K562 (cell line): ENCODE measurements at regions not wholly inside any gene's neighbourhood (a gene's known extent, or its start where the extent isn't known, plus 50 kb on each side); places are given as distances from the start of the nearest gene placed in this dataset.

Experiments used
- EGR1 ChIP-seq: fragments of 450-650 bp; conservative IDR thresholded peaks from 2 replicates; pipeline ENCODE4 v1.6.1; 2017; ENCODE audit warnings: mild to moderate bottlenecking
- FOS ChIP-seq: IDR thresholded peaks from 3 replicates; pipeline ENCODE4 v1.6.1; 2011; ENCODE audit not compliant: insufficient read length; ENCODE audit errors: extremely low read depth
- HEY1 ChIP-seq: fragments of 250-450 bp; sonication (Bioruptor Pico); IDR thresholded peaks from 2 replicates; pipeline ENCODE4 v1.5.0; 2020; ENCODE audit warnings: mild to moderate bottlenecking, moderate library complexity, borderline replicate concordance
- MCM5 ChIP-seq: fragments of 450-650 bp; IDR thresholded peaks from 2 replicates; pipeline ENCODE4 v1.6.1; 2016; ENCODE audit warnings: low read depth
- NCOA4 ChIP-seq: fragments of 450-650 bp; IDR thresholded peaks from 2 replicates; pipeline ENCODE4 v1.6.1; 2018; ENCODE audit warnings: mild to moderate bottlenecking; ENCODE audit not compliant: partially characterized antibody
- NFYB ChIP-seq: IDR thresholded peaks from 2 replicates; pipeline ENCODE4 v1.6.1; 2011; ENCODE audit warnings: mild to moderate bottlenecking, moderate library complexity; ENCODE audit not compliant: insufficient read length; ENCODE audit errors: extremely low read depth
- NR4A1 ChIP-seq, 2 experiments: fragments of 250-450 bp in 1 of 2; fragments of 450-650 bp in 1 of 2; sonication (Bioruptor Pico) in 1 of 2; IDR thresholded peaks; 2 replicates each; pipeline versions ENCODE4 v1.4.0 to v1.6.1; 2016 to 2020; ENCODE audit warnings: mild to moderate bottlenecking in 2 of 2, missing compliant biosample characterization in 1 of 2, missing genetic modification characterization in 1 of 2, moderate library complexity in 1 of 2
- RBM15 ChIP-seq: fragments of 200-400 bp; formaldehyde crosslinking; IDR thresholded peaks from 2 replicates; pipeline ENCODE4 v1.6.1; 2018; ENCODE audit warnings: mild to moderate bottlenecking, low read length, moderate library complexity; ENCODE audit not compliant: insufficient read depth
- RUNX1 ChIP-seq: sonication (generic); IDR thresholded peaks from 2 replicates; pipeline ENCODE4 v1.6.1; 2016; ENCODE audit warnings: antibody characterized with exemption, low read depth
- TEAD4 ChIP-seq, 2 experiments: sonication (generic) in 1 of 2; formaldehyde crosslinking in 1 of 2; IDR thresholded peaks; 2 replicates each; pipeline versions ENCODE4 v1.6.1 to v1.8.0; 2012 to 2022; ENCODE audit warnings: borderline replicate concordance in 1 of 2, inconsistent platforms in 1 of 2, low read length in 1 of 2, mild to moderate bottlenecking in 1 of 2, missing genetic modification reagents in 1 of 2
- UBTF ChIP-seq, 2 experiments: IDR thresholded peaks; 2 replicates each; pipeline ENCODE4 v1.6.1; 2012; ENCODE audit warnings: improper control_type of control experiment in 2 of 2, low read depth in 2 of 2, low read length in 2 of 2, borderline replicate concordance in 1 of 2
- ZFP1 ChIP-seq: fragments of 450-650 bp; formaldehyde crosslinking; IDR thresholded peaks from 2 replicates; pipeline ENCODE4 v1.4.0; 2020; ENCODE audit warnings: mild to moderate bottlenecking, mixed read lengths
- ZNF398 ChIP-seq: fragments of 250-450 bp; sonication (Bioruptor Pico); IDR thresholded peaks from 2 replicates; pipeline ENCODE4 v1.8.0; 2021; ENCODE audit warnings: moderate library complexity, mild to moderate bottlenecking, inconsistent platforms
- ZSCAN29 ChIP-seq: fragments of 450-650 bp; IDR thresholded peaks from 2 replicates; pipeline ENCODE4 v1.6.1; 2017
- TF ChIP-seq, protein P1 (sequence below): sonication (generic); formaldehyde crosslinking; IDR thresholded peaks from 2 replicates; pipeline ENCODE4 v1.8.0; 2022; ENCODE audit warnings: missing genetic modification reagents, mild to moderate bottlenecking, borderline replicate concordance

GRCh38 chr20:48564982-48565539 is 262.7 kb downstream of the PREX1 start (continued):
- TF ChIP-seq UBTF (IDR thresholded peaks at IDR 0.05; ENCODE audit: borderline replicate concordance in 1 of 2, low read depth in 2 of 2, low read length in 2 of 2) (no peak), RBM15 (no peak), TEAD4 (IDR thresholded peaks at IDR 0.05; ENCODE audit: low read length) (no peak), TEAD4 (CRISPR knock-in tag; IDR thresholded peaks at IDR 0.05; ENCODE audit: borderline replicate concordance) (no peak), NCOA4 (no peak), ZNF398 (no peak), ZSCAN29 (no peak), EGR1 (no peak), HEY1 (no peak), ZFP1 (CRISPR knock-in tag) (no peak), RUNX1 (no peak), MCM5 (no peak), FOS (peak; percentile 42), NFYB (peak; percentile 79), NR4A1 (CRISPR knock-in tag; IDR thresholded peaks at IDR 0.05) (no peak), NR4A1 (tag; IDR thresholded peaks at IDR 0.05) (no peak)
- TF ChIP-seq, protein P1, sequence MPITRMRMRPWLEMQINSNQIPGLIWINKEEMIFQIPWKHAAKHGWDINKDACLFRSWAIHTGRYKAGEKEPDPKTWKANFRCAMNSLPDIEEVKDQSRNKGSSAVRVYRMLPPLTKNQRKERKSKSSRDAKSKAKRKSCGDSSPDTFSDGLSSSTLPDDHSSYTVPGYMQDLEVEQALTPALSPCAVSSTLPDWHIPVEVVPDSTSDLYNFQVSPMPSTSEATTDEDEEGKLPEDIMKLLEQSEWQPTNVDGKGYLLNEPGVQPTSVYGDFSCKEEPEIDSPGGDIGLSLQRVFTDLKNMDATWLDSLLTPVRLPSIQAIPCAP (CRISPR knock-in tag): no peak
